Breast epithelium (tissue), 4 donors: ENCODE measurements at regions not wholly inside any gene's neighbourhood (a gene's known extent, or its start where the extent isn't known, plus 50 kb on each side); places are given as distances from the start of the nearest gene placed in this dataset.

Source experiments
- DNase-seq, 2 donors: peaks; one replicate each; pipeline ENCODE4 v3.0.0-alpha.2; 2019; ENCODE audit warnings: low spot score in 2 of 2
- H3K27ac ChIP-seq, 2 donors: fragments of 200-600 bp; sonication (generic) in 1 of 2; one replicate each; pipeline ENCODE4 v1.5.1; 2016 to 2019; ENCODE audit warnings: mild to moderate bottlenecking in 1 of 2
- H3K27me3 ChIP-seq, 2 donors: fragments of 200-600 bp; sonication (generic) in 1 of 2; one replicate each; pipeline versions ENCODE4 v1.5.1 to v1.6.0; 2017 to 2019; ENCODE audit warnings: control low read depth in 1 of 2, mild to moderate bottlenecking in 1 of 2
- H3K36me3 ChIP-seq: fragments of 200-600 bp; one replicate; pipeline ENCODE4 v1.5.1; 2019
- H3K4me1 ChIP-seq, 2 donors: fragments of 200-600 bp; sonication (generic); one replicate each; pipeline ENCODE4 v1.5.1; 2016 to 2019; ENCODE audit warnings: control low read depth in 1 of 2
- H3K4me3 ChIP-seq, 3 donors: fragments of 200-600 bp; sonication (generic); 1 replicate in 2 of 3; 2 replicates in 1 of 3; pipeline ENCODE4 v1.5.1; 2016 to 2019; ENCODE audit warnings: mild to moderate bottlenecking in 3 of 3, moderate library complexity in 2 of 3
- H3K9me3 ChIP-seq, 2 donors: fragments of 200-600 bp; sonication (generic) in 1 of 2; one replicate each; pipeline ENCODE4 v1.5.1; 2016 to 2019; ENCODE audit warnings: control low read depth in 1 of 2
- CTCF ChIP-seq, 3 donors: fragments of 450-650 bp; IDR thresholded peaks; one replicate each; pipeline ENCODE4 v1.5.1; 2016 to 2017; ENCODE audit warnings: antibody characterized with exemption in 3 of 3, mild to moderate bottlenecking in 3 of 3, moderate library complexity in 3 of 3
- POLR2A ChIP-seq: fragments of 450-650 bp; IDR thresholded peaks from one replicate; pipeline ENCODE4 v1.6.1; 2016; ENCODE audit warnings: antibody characterized with exemption, mild to moderate bottlenecking, moderate library complexity
- POLR2AphosphoS5 ChIP-seq, 3 donors: sonication (generic); formaldehyde crosslinking; IDR thresholded peaks; one replicate each; pipeline ENCODE4 v1.6.1; 2017; ENCODE audit warnings: antibody characterized with exemption in 3 of 3
- intact Hi-C: fragments of 100-400 bp; cut with DNase I; formaldehyde crosslinking; loops from one replicate; pipeline ENCODE4 v1.15.1; 2023; ENCODE audit warnings: low total_unique reads

GRCh38 chr4:160485071-160485687 is 1382.3 kb downstream of the RAPGEF2 start:
- no peak overlapping the region for H3K4me3 ChIP-seq
- TF ChIP-seq POLR2AphosphoS5 (IDR thresholded peaks at IDR 0.05) (no peak), POLR2A (no peak), CTCF (IDR thresholded peaks at IDR 0.05) (no peak)
- no peaks in the 10 kb centered on the region for H3K36me3 ChIP-seq
- no peak for DNase-seq
- peaks cover 4 to 10% of the 10 kb centered on the region in 2 donors for H3K9me3 ChIP-seq
- intact Hi-C loops: no loop called here
- no peaks in the 10 kb centered on the region for H3K27me3 ChIP-seq
- H3K4me1 ChIP-seq: no peaks in the 10 kb centered on the region
- no peak overlapping the region for H3K27ac ChIP-seq

- DNase-seq: no peak
- Histone ChIP-seq H3K36me3 (no peaks in the 10 kb centered on the region), H3K27ac (no peak overlapping the region), H3K4me3 (no peak overlapping the region), H3K4me1 (no peaks in the 10 kb centered on the region), H3K9me3 (peaks cover 0 to 13% of the 10 kb centered on the region in 2 donors), H3K27me3 (no peaks in the 10 kb centered on the region)
- TF ChIP-seq POLR2AphosphoS5 (IDR thresholded peaks at IDR 0.05) (no peak), POLR2A (no peak), CTCF (IDR thresholded peaks at IDR 0.05) (no peak)
- intact Hi-C loops: no loop called here
Measured at GRCh38 chr4:160492181-160492580, 1389.3 kb downstream of the RAPGEF2 start.

- no peak for TF ChIP-seq CTCF (IDR thresholded peaks at IDR 0.05)
- no peak for TF ChIP-seq POLR2A
- no peak for TF ChIP-seq POLR2AphosphoS5 (IDR thresholded peaks at IDR 0.05)
Measured at GRCh38 chr4:160493206-160493605, 1390.3 kb downstream of the RAPGEF2 start.

GRCh38 chr4:160495356-160495755 is 1392.5 kb downstream of the RAPGEF2 start:
- intact Hi-C loops: no loop called here
- Histone ChIP-seq H3K27me3 (no peaks in the 10 kb centered on the region), H3K27ac (no peak overlapping the region), H3K4me1 (no peaks in the 10 kb centered on the region), H3K4me3 (no peak overlapping the region), H3K9me3 (peaks cover 0 to 13% of the 10 kb centered on the region in 2 donors), H3K36me3 (no peaks in the 10 kb centered on the region)
- DNase-seq: no peak
- TF ChIP-seq CTCF (IDR thresholded peaks at IDR 0.05) (no peak), POLR2AphosphoS5 (IDR thresholded peaks at IDR 0.05) (no peak)

More at GRCh38 chr4:160493206-160493605, 1390.3 kb downstream of the RAPGEF2 start:
- no peak for DNase-seq
- Histone ChIP-seq H3K9me3 (peaks cover 0 to 13% of the 10 kb centered on the region in 2 donors), H3K36me3 (no peaks in the 10 kb centered on the region), H3K27me3 (no peaks in the 10 kb centered on the region), H3K27ac (no peak overlapping the region), H3K4me1 (no peaks in the 10 kb centered on the region), H3K4me3 (no peak overlapping the region)
- intact Hi-C loops: no loop called here

- TF ChIP-seq POLR2AphosphoS5 (IDR thresholded peaks at IDR 0.05) (no peak), POLR2A (no peak), CTCF (IDR thresholded peaks at IDR 0.05) (no peak)
- H3K9me3 ChIP-seq: no peaks in the 10 kb centered on the region
- intact Hi-C loops: no loop called here
- no peaks in the 10 kb centered on the region for H3K36me3 ChIP-seq
- no peaks in the 10 kb centered on the region for H3K4me1 ChIP-seq
- DNase-seq: no peak
- no peak overlapping the region for H3K27ac ChIP-seq
- H3K27me3 ChIP-seq: no peaks in the 10 kb centered on the region
- no peak overlapping the region for H3K4me3 ChIP-seq
Measured at GRCh38 chr4:160498211-160498610, 1395.3 kb downstream of the RAPGEF2 start.
